KBM-7 (cell line): ENCODE measurements at regions not wholly inside any gene's neighbourhood (a gene's known extent, or its start where the extent isn't known, plus 50 kb on each side); places are given as distances from the start of the nearest gene placed in this dataset.

Experiments
- DNase-seq: peaks from one replicate; pipeline ENCODE4 v3.0.0-alpha.2; 2015
- in situ Hi-C: fragments of 300-500 bp; cut with MboI; formaldehyde crosslinking; loops from 2 replicates; pipeline ENCODE4 v1.14.3; 2020; ENCODE audit warnings: low sequenced_read_pairs, low pct_unique_long_range_greater_than_20kb, mixed read lengths

- in situ Hi-C loops: no loop called here
- DNase-seq: no peak
Observed at GRCh38 chr3:177917234-177917861, 618.9 kb upstream of the KCNMB2 start.

DNA sequence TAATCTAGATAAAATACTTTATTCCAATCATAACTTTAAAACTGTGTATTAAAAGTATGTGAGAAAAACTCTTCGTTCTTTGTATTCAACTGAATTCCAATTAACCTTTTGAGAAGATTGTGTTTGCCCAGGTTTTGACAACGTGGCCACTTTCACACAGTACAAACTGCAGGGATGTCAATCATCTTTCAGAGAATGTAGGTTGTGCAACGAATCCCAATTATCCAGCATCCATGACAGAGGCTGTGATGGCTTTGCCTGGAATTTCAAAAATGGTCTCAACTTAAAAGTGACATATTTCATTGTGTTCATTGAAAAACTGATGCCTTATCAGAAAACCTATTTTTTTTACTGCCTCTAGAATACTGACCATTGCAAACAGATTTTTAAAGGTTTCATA, 615.1 kb upstream of the KCNMB2 start:
- no peak for DNase-seq
- in situ Hi-C loops: no loop called here

DNA sequence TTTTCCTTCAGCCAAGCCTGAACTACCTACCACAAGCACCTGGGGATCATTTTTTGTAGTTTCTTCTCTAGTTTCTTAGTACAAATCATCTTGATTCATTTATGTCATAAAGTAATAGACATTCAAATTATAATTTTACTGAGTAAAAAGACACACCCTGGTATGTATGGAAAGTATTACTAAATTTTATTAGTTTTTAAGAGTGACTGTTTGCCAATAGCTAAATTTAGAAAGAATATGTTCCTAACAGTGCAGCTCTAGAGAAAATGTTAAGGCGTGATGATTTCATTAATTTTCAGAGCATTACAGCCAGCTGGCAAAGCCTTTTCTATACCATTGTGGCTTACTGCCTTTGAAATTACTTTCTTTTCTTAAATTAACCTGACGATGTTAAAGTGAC, 612.0 kb upstream of the KCNMB2 start:
- DNase-seq: no peak
- in situ Hi-C loops: no loop called here

GRCh38 chr3:177928172-177928873, 607.9 kb upstream of the KCNMB2 start:
- in situ Hi-C loops: no loop called here
- no peak for DNase-seq

GRCh38 chr3:177929310-177929709, 606.9 kb upstream of the KCNMB2 start:
- no peak for DNase-seq
- in situ Hi-C loops: no loop called here

GRCh38 chr3:177930771-177931170, 605.5 kb upstream of the KCNMB2 start:
- in situ Hi-C loops: no loop called here
- no peak for DNase-seq

- in situ Hi-C loops: no loop called here
- no peak for DNase-seq
Observed at GRCh38 chr3:177931346-177931745, 604.9 kb upstream of the KCNMB2 start.

DNA sequence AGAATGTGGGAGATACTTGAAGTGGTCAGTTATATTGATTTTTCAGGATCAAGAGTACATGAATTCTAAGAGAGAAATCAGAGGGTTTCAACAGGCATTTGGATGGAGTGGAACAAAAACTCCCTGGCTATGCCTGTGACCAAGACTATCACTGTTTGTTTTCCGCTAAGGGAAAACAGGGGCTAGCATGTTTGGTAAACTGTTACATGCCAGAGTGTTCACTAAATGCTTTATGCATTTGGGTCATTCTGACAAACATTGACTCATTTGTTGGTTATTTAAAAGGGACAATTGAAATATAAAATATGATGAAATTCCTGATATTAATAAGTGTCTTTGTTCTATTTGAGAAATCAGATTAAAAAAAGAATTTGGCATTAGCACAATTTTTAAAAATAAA, 603.9 kb upstream of the KCNMB2 start:
- in situ Hi-C loops: no loop called here

GRCh38 chr3:177932750-177933660, 603.2 kb upstream of the KCNMB2 start:
- DNase-seq: peak; percentile 81
- in situ Hi-C loops: no loop called here

More for the DNA sequence above, 603.9 kb upstream of the KCNMB2 start:
- DNase-seq: no peak

DNA sequence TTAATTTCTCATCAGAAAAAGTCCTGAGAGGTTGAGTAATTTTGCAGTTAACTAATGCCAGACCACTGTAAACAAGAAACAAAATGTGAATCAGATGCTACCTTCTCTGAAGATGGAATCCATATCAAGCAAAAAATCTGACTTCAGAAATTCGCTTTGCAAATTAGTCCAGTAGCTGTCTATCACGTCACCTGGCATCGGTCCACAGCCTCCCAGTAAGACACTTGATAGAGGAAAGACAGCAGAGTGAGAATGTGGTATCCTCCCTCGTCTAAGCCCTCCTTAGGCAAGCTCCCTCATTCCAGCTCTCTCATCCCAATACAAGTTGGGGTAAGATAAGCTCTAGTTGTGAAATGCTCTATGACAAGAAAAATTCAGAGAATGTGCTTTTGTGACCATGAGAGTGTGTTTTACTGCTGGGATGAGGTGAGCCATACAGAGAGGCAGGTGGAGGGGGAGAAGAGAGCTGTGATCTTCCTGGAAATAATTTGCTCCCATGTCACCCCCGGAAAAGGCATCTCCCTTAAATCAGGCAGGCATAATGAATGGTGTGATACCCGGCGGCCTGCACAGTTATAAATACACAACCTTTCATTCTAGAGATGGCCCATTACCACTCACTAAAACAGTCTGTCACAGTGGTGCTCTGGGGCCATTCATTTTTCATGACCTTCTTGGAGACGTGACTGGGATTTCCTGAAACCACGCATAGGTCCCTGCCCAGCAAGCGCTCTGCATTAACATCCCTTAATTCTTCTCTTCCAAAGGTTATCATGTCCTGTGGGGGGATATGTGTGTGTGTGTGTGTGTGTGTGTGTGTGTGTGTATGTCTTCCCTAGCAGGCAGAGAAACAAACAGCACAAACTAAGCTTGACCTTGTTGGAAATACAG, 602.0 kb upstream of the KCNMB2 start:
- no peak for DNase-seq
- in situ Hi-C loops: no loop called here

GRCh38 chr3:177935047-177935446, 601.2 kb upstream of the KCNMB2 start:
- peak; percentile 48 for DNase-seq
- in situ Hi-C loops: no loop called here

DNA sequence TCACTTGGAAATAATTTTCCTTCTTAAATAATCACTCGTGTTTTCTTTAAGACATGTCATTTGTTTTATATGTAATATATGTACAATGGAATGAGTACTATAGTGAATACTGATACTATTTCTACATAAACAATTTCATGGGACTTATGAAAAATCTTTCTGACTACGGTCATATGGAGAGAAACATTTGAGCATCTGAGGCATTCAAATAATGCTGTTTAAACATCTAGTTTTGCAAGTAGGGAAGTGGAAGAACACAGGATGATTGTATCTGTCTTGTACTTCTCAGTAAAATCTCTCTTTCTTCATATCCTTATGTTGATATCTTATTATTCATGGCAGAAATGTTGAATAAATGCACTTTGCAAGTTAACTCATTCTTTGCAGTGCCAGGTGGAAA, 599.5 kb upstream of the KCNMB2 start:
- DNase-seq: no peak
- in situ Hi-C loops: no loop called here

- DNase-seq: no peak
- in situ Hi-C loops: no loop called here
Observed at GRCh38 chr3:177942911-177943310, 593.3 kb upstream of the KCNMB2 start.

GRCh38 chr3:177944228-177944661, 592.0 kb upstream of the KCNMB2 start:
- in situ Hi-C loops: no loop called here
- peak; percentile 94 for DNase-seq

- in situ Hi-C loops: no loop called here
Observed at GRCh38 chr3:177946048-177946447, 590.2 kb upstream of the KCNMB2 start.

GRCh38 chr3:177946497-177946896, 589.7 kb upstream of the KCNMB2 start:
- in situ Hi-C loops: no loop called here
- DNase-seq: no peak

More at GRCh38 chr3:177946048-177946447, 590.2 kb upstream of the KCNMB2 start:
- no peak for DNase-seq

GRCh38 chr3:177946936-177947335, 589.3 kb upstream of the KCNMB2 start:
- in situ Hi-C loops: no loop called here
- no peak for DNase-seq

GRCh38 chr3:177947901-177948300, 588.3 kb upstream of the KCNMB2 start:
- DNase-seq: no peak
- in situ Hi-C loops: no loop called here
